K562 (cell line): ENCODE measurements at regions not wholly inside any gene's neighbourhood (a gene's known extent, or its start where the extent isn't known, plus 50 kb on each side); places are given as distances from the start of the nearest gene placed in this dataset.
"Not testable (repeated sequence)": the region's sequence is repeated elsewhere in the genome, so short reads cannot be mapped to it uniquely, and the experiment has no call there.

ENCODE experiments used
- CCAR2 ChIP-seq: fragments of 200-400 bp; formaldehyde crosslinking; IDR thresholded peaks from 2 replicates; pipeline ENCODE4 v1.6.1; 2017; ENCODE audit warnings: mild to moderate bottlenecking, low read depth, low read length
- EP300 ChIP-seq: IDR thresholded peaks from 2 replicates; pipeline ENCODE4 v1.6.1; 2012; ENCODE audit warnings: low read length, improper control_type of control experiment
- GABPA ChIP-seq: fragments of 200-800 bp; sonication (Bioruptor generic); conservative IDR thresholded peaks from 2 replicates; pipeline ENCODE4 v1.6.1; 2016; ENCODE audit warnings: low read depth, missing genetic modification characterization, missing compliant biosample characterization
- MAFF ChIP-seq: IDR thresholded peaks from 2 replicates; pipeline ENCODE4 v1.6.1; 2012; ENCODE audit warnings: low read length, improper control_type of control experiment
- NFE2L1 ChIP-seq: fragments of 450-650 bp; IDR thresholded peaks from 2 replicates; pipeline ENCODE4 v1.6.1; 2016; ENCODE audit warnings: missing genetic modification characterization, low read depth, mild to moderate bottlenecking, missing compliant biosample characterization, moderate library complexity, borderline replicate concordance
- NR3C1 ChIP-seq: sonication (generic); formaldehyde crosslinking; IDR thresholded peaks from 2 replicates; pipeline ENCODE4 v1.8.1; 2022; ENCODE audit warnings: missing genetic modification reagents
- POLR2AphosphoS2 ChIP-seq: IDR thresholded peaks from 2 replicates; pipeline ENCODE4 v1.6.1; 2012; ENCODE audit warnings: low read length, improper control_type of control experiment
- RNF219 ChIP-seq: fragments of 250-450 bp; sonication (Bioruptor Pico); IDR thresholded peaks from 2 replicates; pipeline ENCODE4 v1.5.0; 2022; ENCODE audit warnings: mild to moderate bottlenecking
- TEAD4 ChIP-seq, 2 experiments: sonication (generic) in 1 of 2; formaldehyde crosslinking in 1 of 2; IDR thresholded peaks; 2 replicates each; pipeline versions ENCODE4 v1.6.1 to v1.8.0; 2012 to 2022; ENCODE audit warnings: borderline replicate concordance in 1 of 2, inconsistent platforms in 1 of 2, low read length in 1 of 2, mild to moderate bottlenecking in 1 of 2, missing genetic modification reagents in 1 of 2

DNA sequence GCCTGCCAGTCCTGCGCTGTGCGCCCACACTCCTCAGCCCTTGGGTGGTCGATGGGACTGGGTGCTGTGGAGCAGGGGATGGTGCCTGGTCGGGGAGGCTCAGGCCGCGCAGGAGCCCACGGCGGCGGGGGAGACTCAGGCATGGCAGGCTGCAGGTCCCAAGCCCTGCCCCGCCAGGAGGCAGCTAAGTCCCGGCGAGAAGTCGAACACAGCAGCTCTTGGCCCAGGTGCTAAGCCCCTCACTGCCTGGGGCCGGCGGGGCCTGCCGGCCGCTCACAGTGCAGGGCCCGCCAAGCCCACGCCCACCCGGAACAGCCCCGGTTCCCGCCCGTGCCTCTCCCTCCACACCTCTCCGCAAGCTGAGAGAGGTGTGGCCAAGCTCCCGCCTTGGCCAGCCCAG, 66.6 kb upstream of the FARP1 start:
- TF ChIP-seq CCAR2; MAFF; TEAD4 (IDR thresholded peaks at IDR 0.05; ENCODE audit: low read length); TEAD4 (CRISPR knock-in tag; IDR thresholded peaks at IDR 0.05; ENCODE audit: borderline replicate concordance); GABPA (tag); NR3C1; POLR2AphosphoS2; EP300; NFE2L1; RNF219 (CRISPR knock-in tag): not testable (repeated sequence)
